NCI-H460 (cell line): ENCODE measurements at regions not wholly inside any gene's neighbourhood (a gene's known extent, or its start where the extent isn't known, plus 50 kb on each side); places are given as distances from the start of the nearest gene placed in this dataset.
"Not testable (repeated sequence)": the region's sequence is repeated elsewhere in the genome, so short reads cannot be mapped to it uniquely, and the experiment has no call there.

Experiments used
- DNase-seq: peaks from one replicate; pipeline ENCODE4 v3.0.0-alpha.2; 2016; ENCODE audit warnings: low read depth; ENCODE audit errors: extremely low read depth

DNA sequence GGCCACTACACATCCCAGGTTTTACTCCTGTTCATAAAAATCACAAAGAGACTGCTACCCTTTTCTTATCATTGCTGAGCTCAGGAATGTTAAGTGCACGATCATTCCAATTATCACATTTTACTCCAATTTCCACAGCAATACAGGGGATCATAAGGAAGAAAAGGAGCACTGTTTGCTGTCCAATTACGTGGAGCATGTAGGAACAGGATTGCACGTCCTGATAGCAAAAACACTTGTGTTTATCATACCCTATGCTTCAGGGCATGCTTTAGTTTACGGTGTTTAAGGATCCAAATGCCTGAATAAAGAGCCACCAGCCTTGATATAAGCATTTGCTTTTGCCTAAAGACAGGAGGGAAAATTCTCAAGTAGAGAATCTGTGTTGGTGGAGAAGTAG, 155.4 kb upstream of the EGLN3 start:
- DNase-seq, result no peak

DNA sequence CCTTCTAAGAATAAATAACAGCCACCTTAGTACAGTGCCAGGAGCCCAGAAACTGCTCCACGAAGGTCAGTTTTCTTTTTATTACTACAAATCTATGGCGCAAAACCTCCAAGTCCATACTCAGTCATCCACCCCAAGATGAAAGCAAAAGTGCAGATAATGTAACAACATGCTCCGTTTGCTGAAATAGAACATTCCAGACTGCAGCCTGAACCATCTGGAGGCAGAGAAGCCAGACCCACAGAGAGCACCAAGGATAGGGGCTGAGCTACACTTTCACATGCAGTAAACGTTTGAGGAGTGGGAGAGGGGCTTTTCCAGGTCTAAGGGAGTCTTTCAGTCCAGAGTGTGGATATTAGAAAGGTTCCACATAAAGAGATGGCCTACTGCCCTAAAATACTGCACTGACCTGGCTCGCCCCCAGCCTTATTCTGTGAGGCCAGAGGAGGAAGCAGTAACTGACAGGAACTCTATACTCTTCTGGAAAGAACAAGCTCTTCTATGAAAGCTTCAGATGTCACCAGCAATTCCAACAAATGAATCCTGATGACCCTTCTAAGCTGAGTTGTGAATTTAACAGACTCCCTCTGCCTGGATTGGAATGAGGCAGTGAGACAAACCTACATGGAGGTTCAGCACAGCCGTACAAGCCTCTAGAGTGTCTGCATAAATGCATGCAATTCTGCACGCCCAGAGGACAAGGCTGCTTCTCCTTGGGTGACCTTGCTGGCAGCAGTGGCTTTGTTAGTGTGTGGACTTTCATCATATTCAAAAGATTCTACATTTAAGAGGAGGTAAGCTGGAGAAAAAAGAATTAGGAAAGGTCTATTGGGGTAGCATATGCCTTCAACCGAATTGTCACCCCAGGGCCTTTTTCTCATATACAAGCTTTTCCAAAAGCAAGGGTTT, 153.9 kb upstream of the EGLN3 start:
- DNase-seq, result no peak

DNA sequence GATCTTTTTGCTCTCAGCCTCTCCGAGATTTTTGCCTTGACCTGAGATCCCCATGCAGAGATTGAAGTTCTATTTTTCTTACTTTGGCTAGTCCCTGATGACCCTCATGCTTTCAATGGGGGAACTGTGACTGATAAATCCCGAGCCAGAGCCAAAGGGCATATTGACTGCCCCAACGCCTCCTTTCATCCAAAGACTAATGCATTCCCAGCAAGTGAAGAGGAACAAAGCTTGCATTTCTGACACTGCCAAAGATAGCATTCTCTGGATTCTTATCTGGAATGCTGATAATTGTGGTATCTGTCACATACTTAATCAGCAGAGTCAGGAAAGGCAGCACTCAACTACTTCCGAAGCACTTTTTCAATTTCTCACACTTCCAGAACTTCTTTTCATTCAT, 152.3 kb upstream of the EGLN3 start:
- DNase-seq, result no peak

DNA sequence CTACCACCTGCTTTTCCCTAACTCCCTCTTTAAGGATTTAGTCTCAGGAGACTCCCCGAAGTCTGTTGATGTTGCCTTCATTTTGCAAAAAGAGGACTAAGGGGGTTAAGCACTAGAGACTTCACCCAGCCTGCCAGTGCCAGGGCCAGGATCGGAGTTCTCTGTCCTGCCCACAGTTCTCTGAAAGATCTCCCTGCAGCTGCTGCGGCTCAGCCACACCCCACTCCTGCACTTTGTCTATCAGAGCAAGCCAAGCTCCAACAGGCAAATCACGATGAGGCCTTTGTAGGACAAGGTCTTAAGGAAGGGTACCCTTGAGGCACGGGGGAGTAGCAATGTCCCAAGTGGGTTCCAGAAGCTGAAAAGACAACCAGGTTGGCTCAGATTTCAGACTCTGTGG, 148.8 kb upstream of the EGLN3 start:
- no peak for DNase-seq

DNA sequence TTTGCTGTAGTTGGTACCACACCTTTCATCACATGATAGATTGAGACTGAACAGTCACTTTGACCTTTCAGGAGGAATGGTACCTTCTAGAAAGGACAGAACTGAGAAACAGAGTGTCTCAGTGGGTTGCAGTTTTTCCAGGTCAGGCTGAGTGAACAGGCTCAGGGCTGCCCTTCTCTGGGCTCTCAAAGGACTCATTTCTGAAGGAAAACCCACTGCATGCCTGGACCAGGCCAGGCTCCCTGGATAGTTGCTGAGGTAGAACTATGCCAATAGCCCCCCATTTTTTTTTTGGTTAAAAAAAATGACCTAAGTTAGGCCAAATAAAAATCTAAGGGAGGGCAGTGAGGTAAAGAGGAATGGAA, 148.1 kb upstream of the EGLN3 start:
- DNase-seq, result no peak

DNA sequence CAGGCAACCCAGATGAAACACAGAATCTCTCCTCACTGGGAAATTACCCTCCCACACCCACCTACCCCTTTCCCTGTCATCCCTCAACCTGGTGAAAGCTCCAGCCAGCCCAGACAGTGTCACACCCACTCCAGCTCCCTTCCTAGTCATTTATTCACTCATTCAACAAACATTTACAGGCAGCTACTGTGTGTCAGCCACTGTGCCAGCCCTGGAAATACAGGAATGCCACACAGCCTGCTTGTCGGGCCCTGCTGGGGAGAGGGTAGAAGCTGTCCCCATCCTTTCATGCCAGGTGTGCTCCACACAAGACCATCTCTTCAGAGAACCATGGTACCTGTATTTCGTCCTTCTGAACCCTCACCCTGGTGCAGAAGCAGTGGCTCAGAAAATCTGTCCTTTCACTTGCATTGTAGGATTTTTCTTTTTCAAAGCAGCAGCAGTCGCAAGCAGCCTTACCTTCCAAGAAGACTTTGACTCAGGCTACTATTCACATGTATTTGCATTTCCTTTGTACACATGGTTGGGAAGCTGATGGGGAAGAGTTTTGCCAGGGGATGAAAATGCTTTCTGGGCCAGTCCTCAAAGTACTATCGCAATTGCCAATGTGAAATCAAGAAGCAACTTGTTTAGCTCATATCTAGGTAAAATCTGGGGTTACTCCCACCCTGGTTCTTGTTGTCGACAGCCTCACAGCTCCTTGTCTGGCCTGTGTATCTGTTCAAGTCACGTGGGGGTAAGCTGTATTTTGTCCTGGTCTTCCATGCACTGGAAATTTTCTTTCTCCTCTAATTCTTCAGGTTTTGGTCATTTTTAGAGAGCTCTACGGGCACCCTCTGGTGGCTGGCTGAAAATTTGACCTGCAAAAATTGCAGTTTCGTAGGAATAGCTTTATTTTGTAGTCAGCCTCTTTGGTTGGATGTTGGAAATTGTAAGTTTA, 147.4 kb upstream of the EGLN3 start:
- peak; percentile 47 for DNase-seq

DNA sequence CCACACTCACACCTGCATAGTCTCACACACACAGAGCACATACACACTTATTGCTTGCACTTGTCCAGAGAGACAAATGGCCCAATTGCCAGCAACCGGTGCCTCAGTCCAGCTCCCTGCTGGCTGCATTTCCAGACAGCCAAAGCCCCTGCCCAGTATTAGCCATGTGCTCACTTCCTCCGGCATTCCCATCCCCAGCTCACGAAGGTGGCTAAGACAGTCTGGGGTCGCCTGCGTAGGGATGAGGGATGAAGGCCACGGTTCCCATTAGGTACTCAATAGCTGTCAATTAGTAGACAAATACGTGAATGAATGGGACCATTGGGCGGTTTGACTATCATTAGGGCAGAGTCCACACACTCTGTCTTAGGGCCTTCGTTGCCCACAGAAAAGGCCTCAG, 146.8 kb upstream of the EGLN3 start:
- no peak for DNase-seq

DNA sequence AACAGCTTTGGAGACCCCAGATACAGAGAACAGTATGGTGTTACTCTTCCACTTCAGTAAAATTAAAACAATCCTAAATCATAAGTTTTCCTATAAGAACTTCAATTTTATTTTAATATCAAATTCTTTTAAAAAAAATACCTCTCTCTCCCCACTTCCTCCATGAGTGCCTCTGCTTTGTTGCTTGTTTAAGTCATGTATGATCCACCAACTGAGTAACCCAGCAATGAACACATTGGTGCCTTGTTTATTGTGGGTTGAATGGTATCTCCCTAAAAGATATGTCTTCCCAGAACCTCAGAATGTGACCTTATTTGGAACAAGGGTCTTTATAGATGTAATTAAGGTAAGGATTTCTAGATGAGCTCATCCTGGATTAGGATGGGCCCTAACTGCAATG, 143.5 kb upstream of the EGLN3 start:
- DNase-seq, result no peak

DNA sequence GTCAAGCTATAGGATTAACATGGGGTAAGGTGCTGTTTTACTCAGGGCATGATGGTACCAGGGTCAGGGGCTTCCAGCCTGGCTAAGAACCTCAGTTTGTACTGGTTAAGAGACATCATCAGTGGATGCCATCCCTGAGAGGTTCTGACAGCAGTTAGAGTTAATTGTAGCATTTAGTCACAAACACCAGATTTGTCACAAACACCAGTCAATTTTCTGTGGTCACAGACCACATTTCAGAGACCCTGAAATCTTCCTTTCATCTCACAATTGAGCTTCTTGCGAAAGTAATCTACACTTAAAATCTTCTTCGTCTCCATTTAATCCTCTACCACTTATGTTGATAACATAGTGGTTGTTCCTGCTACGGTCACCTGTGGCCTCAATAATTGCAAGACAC, 143.0 kb upstream of the EGLN3 start:
- no peak for DNase-seq

DNA sequence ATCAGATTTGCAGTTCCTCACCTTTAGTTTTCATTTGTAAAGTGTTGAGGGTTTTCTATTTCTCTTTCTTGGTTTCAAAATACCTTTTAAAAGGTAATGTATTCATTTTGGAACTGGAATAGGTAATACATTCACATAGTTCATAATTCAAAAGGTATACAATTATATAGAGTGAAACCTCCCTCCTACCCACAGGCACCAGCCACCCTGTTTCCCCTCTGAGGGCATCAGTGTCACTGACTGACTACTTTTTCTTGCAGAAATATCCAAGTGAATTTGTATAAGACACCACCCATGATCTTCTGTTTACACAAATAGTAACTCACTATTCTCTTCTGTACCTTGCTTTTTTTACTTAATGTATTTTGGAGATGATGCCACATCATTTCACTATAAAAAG, 139.6 kb upstream of the EGLN3 start:
- no peak for DNase-seq

DNA sequence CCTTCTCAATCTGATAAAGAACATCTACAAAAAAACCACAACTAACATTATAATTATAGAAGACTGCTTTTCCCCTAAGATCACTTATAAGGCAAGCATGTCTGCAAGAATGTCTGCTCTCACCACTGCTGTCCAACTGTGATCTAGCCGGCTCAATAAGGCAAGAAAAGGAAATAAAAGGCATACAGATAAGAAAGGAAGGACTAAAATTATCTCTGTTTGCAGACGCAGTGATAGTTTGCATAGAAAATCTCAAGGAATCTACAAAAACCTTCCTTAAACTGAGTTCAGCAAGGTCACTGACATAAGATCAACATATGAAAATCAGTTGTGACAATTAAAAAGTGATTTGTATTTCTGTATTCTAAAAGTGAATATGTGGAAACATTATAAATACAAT, 138.0 kb upstream of the EGLN3 start:
- no peak for DNase-seq

DNA sequence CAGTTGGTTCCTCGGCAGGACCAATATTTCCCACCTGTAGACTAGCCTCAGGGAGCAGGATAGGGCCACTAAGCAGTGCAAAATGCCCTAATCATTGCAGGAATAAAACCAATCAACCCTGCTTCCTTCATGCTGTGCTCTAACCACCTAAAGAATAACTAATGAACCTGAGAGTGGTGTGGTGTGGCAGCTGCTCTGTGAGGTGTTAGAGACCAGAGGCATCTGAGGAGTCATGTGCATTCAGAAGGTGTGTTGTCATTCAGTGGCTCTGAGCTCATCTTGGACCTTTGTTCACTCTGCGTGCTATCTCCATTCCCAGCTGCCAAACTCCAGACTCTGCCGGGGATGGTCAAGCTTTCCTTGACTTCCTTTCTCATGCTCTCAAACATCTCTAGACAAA, 136.7 kb upstream of the EGLN3 start:
- no peak for DNase-seq

DNA sequence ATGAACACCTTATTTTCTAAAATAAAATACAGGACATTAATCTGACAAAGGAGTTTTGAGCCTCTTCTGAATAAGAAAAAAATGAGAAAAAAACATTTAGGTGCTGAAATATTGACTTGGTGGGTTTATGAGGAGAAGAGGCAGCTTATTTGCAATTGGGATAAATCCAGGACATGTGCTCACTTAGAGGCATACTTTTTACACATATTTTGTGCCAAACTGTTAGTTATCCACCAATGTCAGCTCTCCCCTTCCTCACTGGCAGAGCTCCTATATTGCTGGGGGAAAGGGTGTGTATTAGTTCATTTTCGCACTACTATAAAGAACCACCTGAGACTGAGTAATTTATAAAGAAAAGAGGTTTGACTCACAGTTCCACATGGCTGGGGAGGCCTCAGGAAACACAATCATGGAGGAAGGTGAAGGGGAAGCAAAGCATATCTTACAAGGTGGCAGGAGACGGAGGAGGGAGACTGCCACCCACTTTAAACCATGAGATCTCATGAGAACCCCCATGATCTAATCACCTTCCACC, 135.4 kb upstream of the EGLN3 start:
- no peak for DNase-seq

DNA sequence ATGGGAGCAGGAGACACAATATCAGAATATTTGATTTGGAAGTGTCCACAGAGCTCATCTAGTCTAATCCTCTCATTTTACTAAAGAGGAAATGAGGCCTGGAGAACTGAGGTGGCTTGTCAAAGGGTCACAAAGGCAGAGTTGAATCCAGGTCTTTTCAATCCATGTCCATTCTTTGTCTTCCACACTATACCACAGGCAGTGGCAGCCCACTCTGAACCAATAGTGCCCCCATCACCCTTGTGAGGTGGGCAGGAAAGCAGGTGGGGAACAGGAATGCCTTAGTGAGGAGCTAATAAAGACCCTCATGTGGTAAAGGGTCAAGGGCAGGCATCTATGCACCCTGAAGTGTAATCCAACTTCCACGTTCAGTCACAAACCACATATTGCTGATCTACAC, 134.8 kb upstream of the EGLN3 start:
- DNase-seq, result no peak

DNA sequence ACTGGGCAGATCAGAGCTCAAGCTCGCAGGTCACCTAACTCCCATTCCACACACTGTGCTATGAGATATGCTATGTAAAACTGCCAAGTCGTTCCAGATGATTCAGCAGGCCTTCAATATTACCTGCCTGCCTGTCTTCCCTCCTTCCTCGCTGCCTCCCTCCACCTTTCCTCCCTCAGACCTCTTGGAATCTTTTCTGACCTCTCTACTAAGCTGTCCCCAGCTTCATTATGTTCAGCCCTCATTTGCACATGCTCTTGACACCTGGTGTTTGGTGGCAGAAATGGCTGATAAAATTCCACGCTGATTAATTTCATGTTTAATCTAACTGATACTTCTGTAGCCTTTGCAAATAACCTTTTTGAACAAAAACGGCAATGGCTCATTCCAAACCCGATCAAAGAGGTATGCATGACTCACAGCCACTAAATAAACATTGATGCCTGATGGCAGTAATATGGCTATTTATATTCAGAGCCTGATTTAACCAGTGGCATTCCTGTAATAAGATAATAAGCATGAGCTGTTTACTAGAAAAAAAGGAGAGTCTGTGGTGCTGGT, 130.8 kb upstream of the EGLN3 start:
- no peak for DNase-seq

DNA sequence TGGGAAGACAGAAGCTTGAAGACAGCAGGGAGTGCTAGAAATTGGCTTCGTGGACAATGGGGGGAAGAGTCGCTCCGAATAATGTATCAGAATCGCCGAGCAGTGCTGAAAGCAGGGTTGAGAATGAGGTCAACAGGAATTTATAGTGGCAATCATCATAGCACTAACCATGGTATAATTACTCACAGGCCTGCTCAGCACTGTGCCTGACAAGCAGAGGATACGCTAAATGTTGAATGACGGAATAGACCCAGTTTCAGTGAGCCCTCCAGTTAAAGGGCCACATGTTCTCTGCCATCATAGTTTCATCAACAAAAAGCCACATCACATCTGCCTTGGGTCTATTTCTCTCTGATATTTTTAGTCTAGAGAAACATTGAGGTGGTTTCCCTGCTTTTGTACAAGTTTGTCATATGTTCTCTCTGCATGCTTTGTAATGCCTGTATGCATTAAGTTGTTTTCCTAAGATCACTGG, 130.3 kb upstream of the EGLN3 start:
- no peak for DNase-seq

DNA sequence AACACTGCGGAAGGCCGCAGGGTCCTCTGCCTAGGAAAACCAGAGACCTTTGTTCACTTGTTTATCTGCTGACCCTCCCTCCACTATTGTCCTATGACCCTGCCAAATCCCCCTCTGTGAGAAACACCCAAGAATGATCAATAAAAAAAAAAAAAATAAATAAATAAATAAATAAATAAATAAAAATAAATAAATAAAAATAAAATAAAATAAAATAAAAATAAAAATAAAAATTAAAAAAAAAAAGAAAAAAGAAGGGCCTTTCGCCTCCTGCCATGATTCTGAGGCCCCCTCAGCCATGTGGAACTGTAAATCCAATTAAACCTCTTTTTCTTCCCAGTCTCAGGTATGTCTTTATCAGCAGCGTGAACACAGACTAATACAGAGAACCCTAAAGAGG, 128.8 kb upstream of the EGLN3 start:
- not testable (repeated sequence) for DNase-seq

DNA sequence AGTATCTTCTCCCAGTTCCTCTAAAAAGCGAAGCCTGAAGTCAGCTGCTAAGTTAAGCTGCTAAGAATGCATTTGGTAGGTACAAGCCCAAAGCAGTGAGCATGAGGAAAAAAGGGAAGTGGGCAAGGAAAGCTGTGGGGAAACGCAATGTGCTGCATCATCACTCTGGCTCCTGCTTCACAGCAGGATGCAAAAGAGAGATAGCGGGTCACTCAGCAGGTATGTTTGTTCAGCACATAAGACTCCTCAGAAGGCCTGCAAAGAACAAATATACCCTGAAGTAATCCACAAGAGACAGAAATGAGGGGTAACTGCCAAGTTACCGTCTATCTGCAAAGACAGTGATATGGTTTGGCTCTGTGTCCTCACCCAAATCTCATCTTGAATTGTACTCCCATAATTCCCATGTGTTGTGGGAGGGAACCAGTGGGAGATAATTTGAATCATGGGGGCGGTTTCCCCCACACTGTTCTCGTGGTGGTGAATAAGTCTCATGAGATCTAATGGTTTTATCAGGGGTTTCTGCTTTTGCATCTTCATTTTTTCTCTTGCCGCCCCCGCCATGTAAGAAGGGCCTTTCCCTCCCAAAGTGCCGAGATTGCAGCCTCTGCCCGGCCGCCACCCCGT, 127.4 kb upstream of the EGLN3 start:
- no peak for DNase-seq

DNA sequence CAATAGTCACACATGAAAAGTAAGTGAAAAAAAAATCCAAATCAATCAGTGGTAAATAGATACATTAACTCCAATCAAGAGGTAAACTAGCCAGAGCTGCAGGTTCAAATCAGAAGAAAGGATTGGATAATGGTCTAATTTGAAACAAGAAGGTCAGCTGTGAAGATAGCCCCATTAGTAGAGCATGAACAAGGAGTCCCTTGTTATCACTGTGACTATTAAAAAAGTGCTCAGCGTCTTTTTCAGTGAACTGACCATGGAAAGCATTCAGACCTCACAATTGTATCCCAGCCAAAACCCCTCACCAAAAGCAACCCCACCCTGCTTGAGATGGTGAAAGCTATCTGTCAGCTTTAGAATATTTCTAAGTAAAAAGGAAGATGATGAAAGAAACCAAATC, 125.0 kb upstream of the EGLN3 start:
- no peak for DNase-seq

DNA sequence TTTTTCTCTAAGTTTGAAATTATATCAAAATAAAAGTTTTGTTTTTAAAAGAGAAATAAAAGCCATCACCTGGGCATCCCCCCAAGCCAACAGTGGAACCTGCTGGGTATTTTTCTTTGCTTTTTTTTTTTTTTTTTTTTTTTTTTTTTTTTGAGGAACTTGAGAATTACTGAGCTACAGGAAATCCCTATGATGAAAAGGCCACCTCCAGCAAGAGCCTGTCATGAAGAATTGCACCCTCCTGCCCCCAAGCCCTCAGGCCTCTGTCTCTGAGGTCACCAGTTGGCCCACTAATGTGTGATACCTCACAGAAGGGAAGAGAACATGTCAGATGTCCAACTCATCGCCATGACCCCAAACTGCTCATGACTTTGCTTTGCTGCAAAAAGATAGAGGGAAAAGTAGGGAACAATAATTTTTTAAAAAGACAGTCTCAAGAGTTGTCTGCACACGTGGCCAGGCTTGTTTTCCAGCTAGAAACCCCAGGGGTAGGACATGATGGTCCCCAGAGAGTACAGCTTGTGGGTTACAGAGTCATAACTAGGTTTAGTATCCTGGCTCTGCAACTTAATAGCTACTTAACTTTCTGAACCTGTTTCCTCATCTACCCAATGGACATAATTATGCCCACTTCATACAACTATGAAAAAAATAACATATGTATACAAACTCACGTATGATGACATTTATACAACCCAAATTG, 124.3 kb upstream of the EGLN3 start:
- no peak for DNase-seq
